ENCODE measurements at regions not wholly inside any gene's neighbourhood (a gene's known extent, or its start where the extent isn't known, plus 50 kb on each side); places are given as distances from the start of the nearest gene placed in this dataset. TPM values are rescaled to one million over a fixed set of nuclear protein-coding genes. Genes with fewer than 3 reads are reported as not detected.

GRCh38 chr3:111485086-111485485 is 56.9 kb upstream of the CD96 start (continued):
- TF ChIP-seq, protein P1, sequence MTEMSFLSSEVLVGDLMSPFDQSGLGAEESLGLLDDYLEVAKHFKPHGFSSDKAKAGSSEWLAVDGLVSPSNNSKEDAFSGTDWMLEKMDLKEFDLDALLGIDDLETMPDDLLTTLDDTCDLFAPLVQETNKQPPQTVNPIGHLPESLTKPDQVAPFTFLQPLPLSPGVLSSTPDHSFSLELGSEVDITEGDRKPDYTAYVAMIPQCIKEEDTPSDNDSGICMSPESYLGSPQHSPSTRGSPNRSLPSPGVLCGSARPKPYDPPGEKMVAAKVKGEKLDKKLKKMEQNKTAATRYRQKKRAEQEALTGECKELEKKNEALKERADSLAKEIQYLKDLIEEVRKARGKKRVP (CRISPR knock-in tag; IDR thresholded peaks at IDR 0.05), result 0 out of 2 replicates have a peak, but pooled peaks have one; percentile 13
- TF ChIP-seq POLR2H (tag; IDR thresholded peaks at IDR 0.05; ENCODE audit: low read depth), result 0 out of 2 replicates have a peak, but pooled peaks have one; percentile 8

Small RNAs in the stretch of these regions (small RNA-seq; reads per million reads assigned to genes)
- not detected for gene ATP6V0CP2
